Memory B cell (primary cell): ENCODE measurements at regions not wholly inside any gene's neighbourhood (a gene's known extent, or its start where the extent isn't known, plus 50 kb on each side); places are given as distances from the start of the nearest gene placed in this dataset.

Experiments
- ATAC-seq: fragments of 150-1000 bp; cut with Tn5 transposase; 2 replicates; pipeline ENCODE4 v1.10.0; 2021; ENCODE audit warnings: low read depth, mild to moderate bottlenecking, moderate library complexity
- DNase-seq, 2 donors: peaks; one replicate each; pipeline ENCODE4 v3.0.0; 2022; ENCODE audit warnings: low spot score in 2 of 2
- H3K27ac Mint-ChIP-seq: one replicate; pipeline ENCODE4 v1.8.0; 2022; ENCODE audit warnings: mild to moderate bottlenecking, moderate library complexity, mixed read lengths
- H3K27me3 Mint-ChIP-seq: one replicate; pipeline ENCODE4 v1.8.0; 2022; ENCODE audit warnings: mixed read lengths
- H3K36me3 Mint-ChIP-seq: one replicate; pipeline ENCODE4 v1.8.0; 2022; ENCODE audit warnings: mild to moderate bottlenecking, mixed read lengths
- H3K4me1 Mint-ChIP-seq: one replicate; pipeline ENCODE4 v1.8.0; 2022; ENCODE audit warnings: mixed read lengths
- H3K4me3 Mint-ChIP-seq: one replicate; pipeline ENCODE4 v1.8.0; 2022; ENCODE audit warnings: mild to moderate bottlenecking, moderate library complexity, mixed read lengths
- H3K9me3 Mint-ChIP-seq: one replicate; pipeline ENCODE4 v1.8.0; 2022; ENCODE audit warnings: mixed read lengths

- Mint-ChIP-seq H3K4me1 (no peaks in the 10 kb centered on the region), H3K27me3 (peaks cover 1% of the 10 kb centered on the region), H3K4me3 (no peak overlapping the region), H3K27ac (no peak overlapping the region), H3K9me3 (no peaks in the 10 kb centered on the region), H3K36me3 (no peaks in the 10 kb centered on the region)
- DNase-seq (no peak), ATAC-seq (no peak)
Measured at GRCh38 chr15:62785881-62786828, 256.4 kb upstream of the TPM1 start.

GRCh38 chr15:62787401-62787800, 255.1 kb upstream of the TPM1 start:
- Mint-ChIP-seq H3K36me3 (no peaks in the 10 kb centered on the region), H3K4me3 (no peak overlapping the region), H3K27me3 (peaks cover 1% of the 10 kb centered on the region), H3K27ac (no peak overlapping the region), H3K9me3 (no peaks in the 10 kb centered on the region), H3K4me1 (no peaks in the 10 kb centered on the region)
- ATAC-seq (no peak), DNase-seq (no peak)

GRCh38 chr15:62788224-62788623, 254.3 kb upstream of the TPM1 start:
- H3K4me1 Mint-ChIP-seq, result no peaks in the 10 kb centered on the region
- no peaks in the 10 kb centered on the region for H3K9me3 Mint-ChIP-seq
- H3K27ac Mint-ChIP-seq, result no peak overlapping the region
- no peaks in the 10 kb centered on the region for H3K36me3 Mint-ChIP-seq
- peaks cover 1% of the 10 kb centered on the region for H3K27me3 Mint-ChIP-seq
- DNase-seq, result no peak
- ATAC-seq, result no peak
- no peak overlapping the region for H3K4me3 Mint-ChIP-seq

GRCh38 chr15:62790546-62790945, 252.0 kb upstream of the TPM1 start:
- DNase-seq (no peak), ATAC-seq (no peak)
- H3K9me3 Mint-ChIP-seq, result no peaks in the 10 kb centered on the region
- H3K27me3 Mint-ChIP-seq, result peaks cover 10% of the 10 kb centered on the region
- no peak overlapping the region for H3K27ac Mint-ChIP-seq
- no peaks in the 10 kb centered on the region for H3K4me1 Mint-ChIP-seq
- H3K36me3 Mint-ChIP-seq, result no peaks in the 10 kb centered on the region
- no peak overlapping the region for H3K4me3 Mint-ChIP-seq

GRCh38 chr15:62791694-62792093, 250.9 kb upstream of the TPM1 start:
- Mint-ChIP-seq H3K36me3 (no peaks in the 10 kb centered on the region), H3K4me3 (no peak overlapping the region), H3K27ac (no peak overlapping the region), H3K27me3 (peaks cover 9% of the 10 kb centered on the region), H3K9me3 (no peaks in the 10 kb centered on the region), H3K4me1 (no peaks in the 10 kb centered on the region)
- no peak for ATAC-seq
- no peak for DNase-seq

- Mint-ChIP-seq H3K9me3 (no peaks in the 10 kb centered on the region), H3K36me3 (no peaks in the 10 kb centered on the region), H3K4me3 (no peak overlapping the region), H3K27ac (no peak overlapping the region), H3K27me3 (peaks cover 12% of the 10 kb centered on the region), H3K4me1 (no peaks in the 10 kb centered on the region)
- DNase-seq (no peak), ATAC-seq (no peak)
Measured at GRCh38 chr15:62792986-62793751, 249.4 kb upstream of the TPM1 start.

GRCh38 chr15:62793752-62794144, 248.8 kb upstream of the TPM1 start:
- H3K36me3 Mint-ChIP-seq, result no peaks in the 10 kb centered on the region
- no peak for ATAC-seq
- H3K27me3 Mint-ChIP-seq, result peaks cover 12% of the 10 kb centered on the region
- H3K4me1 Mint-ChIP-seq, result no peaks in the 10 kb centered on the region
- H3K4me3 Mint-ChIP-seq, result no peak overlapping the region
- no peak for DNase-seq
- no peak overlapping the region for H3K27ac Mint-ChIP-seq
- no peaks in the 10 kb centered on the region for H3K9me3 Mint-ChIP-seq

GRCh38 chr15:62795171-62795570, 247.4 kb upstream of the TPM1 start:
- Mint-ChIP-seq H3K36me3 (no peaks in the 10 kb centered on the region), H3K9me3 (no peaks in the 10 kb centered on the region), H3K4me1 (no peaks in the 10 kb centered on the region), H3K4me3 (no peak overlapping the region), H3K27ac (no peak overlapping the region), H3K27me3 (peaks cover 12% of the 10 kb centered on the region)
- ATAC-seq (no peak), DNase-seq (no peak)

- no peaks in the 10 kb centered on the region for H3K36me3 Mint-ChIP-seq
- H3K27me3 Mint-ChIP-seq, result peaks cover 12% of the 10 kb centered on the region
- no peak overlapping the region for H3K4me3 Mint-ChIP-seq
- ATAC-seq, result no peak
- no peaks in the 10 kb centered on the region for H3K4me1 Mint-ChIP-seq
- DNase-seq, result no peak
- no peaks in the 10 kb centered on the region for H3K9me3 Mint-ChIP-seq
- no peak overlapping the region for H3K27ac Mint-ChIP-seq
Measured at GRCh38 chr15:62795700-62796695, 246.5 kb upstream of the TPM1 start.

GRCh38 chr15:62797171-62797570, 245.4 kb upstream of the TPM1 start:
- Mint-ChIP-seq H3K27ac (no peak overlapping the region), H3K36me3 (no peaks in the 10 kb centered on the region), H3K4me1 (no peaks in the 10 kb centered on the region), H3K9me3 (no peaks in the 10 kb centered on the region), H3K4me3 (no peak overlapping the region), H3K27me3 (peaks cover 12% of the 10 kb centered on the region)
- DNase-seq (no peak), ATAC-seq (no peak)

GRCh38 chr15:62798536-62798935, 244.0 kb upstream of the TPM1 start:
- Mint-ChIP-seq H3K27me3 (peaks cover 12% of the 10 kb centered on the region), H3K4me1 (no peaks in the 10 kb centered on the region), H3K36me3 (no peaks in the 10 kb centered on the region), H3K27ac (no peak overlapping the region), H3K4me3 (no peak overlapping the region), H3K9me3 (no peaks in the 10 kb centered on the region)
- DNase-seq, result no peak
- ATAC-seq, result no peak

- H3K4me3 Mint-ChIP-seq, result no peak overlapping the region
- H3K27me3 Mint-ChIP-seq, result peaks cover 12% of the 10 kb centered on the region
- ATAC-seq (no peak), DNase-seq (no peak)
- no peaks in the 10 kb centered on the region for H3K36me3 Mint-ChIP-seq
- no peaks in the 10 kb centered on the region for H3K9me3 Mint-ChIP-seq
- no peak overlapping the region for H3K27ac Mint-ChIP-seq
- H3K4me1 Mint-ChIP-seq, result no peaks in the 10 kb centered on the region
Measured at GRCh38 chr15:62799037-62799436, 243.5 kb upstream of the TPM1 start.

GRCh38 chr15:62799919-62800318, 242.6 kb upstream of the TPM1 start:
- Mint-ChIP-seq H3K27me3 (peaks cover 8% of the 10 kb centered on the region), H3K4me3 (no peak overlapping the region), H3K27ac (no peak overlapping the region), H3K9me3 (no peaks in the 10 kb centered on the region), H3K4me1 (no peaks in the 10 kb centered on the region), H3K36me3 (no peaks in the 10 kb centered on the region)
- DNase-seq (no peak), ATAC-seq (no peak)
